ENCODE measurements at regions not wholly inside any gene's neighbourhood (a gene's known extent, or its start where the extent isn't known, plus 50 kb on each side); places are given as distances from the start of the nearest gene placed in this dataset.

DNA sequence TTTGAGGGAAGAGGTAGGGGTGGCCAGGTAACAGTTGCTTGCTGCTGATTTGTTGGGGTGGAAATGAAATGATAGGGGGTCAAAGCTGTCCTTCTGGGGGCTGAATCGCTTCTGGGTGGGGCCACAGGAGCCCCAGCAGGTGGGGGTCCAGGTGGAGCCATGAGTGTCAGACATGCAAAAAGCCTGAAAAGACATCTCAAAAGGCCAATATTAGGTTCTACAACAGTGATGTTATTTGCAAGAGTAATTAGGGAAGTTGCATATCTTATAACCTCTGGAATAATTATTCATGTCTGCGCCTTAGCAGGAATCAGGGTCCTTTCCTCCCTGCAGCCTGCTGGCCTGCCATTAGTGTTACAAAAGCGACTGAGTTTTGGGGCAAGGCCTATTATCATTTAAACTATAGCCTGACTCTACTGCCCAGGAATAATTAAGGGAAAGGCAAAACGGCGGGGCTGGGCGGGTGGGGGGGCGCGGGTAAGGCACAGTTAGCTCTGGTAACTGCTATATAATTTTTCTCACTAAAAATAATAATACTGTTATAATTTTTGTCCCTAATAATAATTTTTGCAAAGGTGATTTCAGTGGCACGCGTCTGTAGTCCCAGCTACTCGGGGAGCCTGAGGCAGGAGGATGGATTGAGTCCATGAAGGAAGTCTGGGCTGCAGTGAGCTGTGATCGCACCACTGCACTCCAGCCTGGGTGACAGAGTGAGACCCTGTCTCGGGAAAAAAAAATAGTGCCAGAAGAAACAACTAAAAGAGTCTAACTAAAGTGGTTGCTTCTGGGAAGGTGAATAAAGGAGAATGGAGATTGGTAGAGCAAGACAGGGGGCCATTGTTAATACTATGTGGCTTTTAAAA is 145.7 kb downstream of the MAGEB17 start:
- H3K27ac ChIP-seq = no peak overlapping the region
- TF ChIP-seq, protein P1, sequence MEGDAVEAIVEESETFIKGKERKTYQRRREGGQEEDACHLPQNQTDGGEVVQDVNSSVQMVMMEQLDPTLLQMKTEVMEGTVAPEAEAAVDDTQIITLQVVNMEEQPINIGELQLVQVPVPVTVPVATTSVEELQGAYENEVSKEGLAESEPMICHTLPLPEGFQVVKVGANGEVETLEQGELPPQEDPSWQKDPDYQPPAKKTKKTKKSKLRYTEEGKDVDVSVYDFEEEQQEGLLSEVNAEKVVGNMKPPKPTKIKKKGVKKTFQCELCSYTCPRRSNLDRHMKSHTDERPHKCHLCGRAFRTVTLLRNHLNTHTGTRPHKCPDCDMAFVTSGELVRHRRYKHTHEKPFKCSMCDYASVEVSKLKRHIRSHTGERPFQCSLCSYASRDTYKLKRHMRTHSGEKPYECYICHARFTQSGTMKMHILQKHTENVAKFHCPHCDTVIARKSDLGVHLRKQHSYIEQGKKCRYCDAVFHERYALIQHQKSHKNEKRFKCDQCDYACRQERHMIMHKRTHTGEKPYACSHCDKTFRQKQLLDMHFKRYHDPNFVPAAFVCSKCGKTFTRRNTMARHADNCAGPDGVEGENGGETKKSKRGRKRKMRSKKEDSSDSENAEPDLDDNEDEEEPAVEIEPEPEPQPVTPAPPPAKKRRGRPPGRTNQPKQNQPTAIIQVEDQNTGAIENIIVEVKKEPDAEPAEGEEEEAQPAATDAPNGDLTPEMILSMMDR (conservative IDR thresholded peaks at IDR 0.05) = no peak
- no peak for TF ChIP-seq ZFX (IDR thresholded peaks at IDR 0.05)

DNA sequence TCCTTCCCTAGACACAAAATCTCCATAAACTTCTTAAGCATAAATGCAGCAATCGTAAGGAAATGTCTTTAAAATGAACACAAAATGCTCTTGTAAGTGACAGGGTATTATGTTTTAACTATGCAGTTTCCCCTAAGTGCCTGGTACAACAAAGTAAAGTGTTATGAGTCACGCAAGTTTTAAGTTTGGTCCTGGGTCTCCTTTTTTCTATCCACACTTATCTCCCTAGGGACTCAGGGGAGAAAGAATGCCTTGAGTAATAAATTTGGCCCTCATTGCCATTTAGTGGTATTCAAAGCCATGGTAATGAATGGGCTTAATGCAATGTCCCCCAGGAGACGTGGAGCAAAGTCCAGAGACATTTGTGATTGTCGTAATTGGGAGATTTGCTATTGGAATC is 149.1 kb downstream of the MAGEB17 start:
- TF ChIP-seq, protein P1 (conservative IDR thresholded peaks at IDR 0.05) = no peak
- TF ChIP-seq ZFX (IDR thresholded peaks at IDR 0.05) = no peak
- H3K27ac ChIP-seq = no peak overlapping the region

DNA sequence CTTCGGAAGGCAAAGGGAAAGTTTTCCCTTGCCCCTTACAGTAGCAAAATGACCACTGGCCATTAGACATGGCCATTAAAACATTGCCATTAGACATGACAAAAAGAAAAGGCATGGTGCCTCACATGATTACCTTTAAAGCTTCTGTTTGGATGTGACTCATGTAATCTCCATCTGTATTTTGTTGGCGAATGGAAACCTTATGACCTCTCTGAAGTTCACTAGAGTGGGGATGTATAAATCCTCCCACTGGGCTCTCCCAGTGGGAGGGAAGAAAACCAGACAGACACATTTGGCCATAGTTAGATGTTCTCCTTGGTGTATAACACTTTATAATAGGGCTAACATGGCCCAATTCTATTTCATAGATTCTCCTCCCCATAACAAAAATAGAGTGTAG is 152.6 kb downstream of the MAGEB17 start:
- no peak overlapping the region for H3K27ac ChIP-seq
- TF ChIP-seq ZFX (IDR thresholded peaks at IDR 0.05) = no peak
- TF ChIP-seq, protein P1 (conservative IDR thresholded peaks at IDR 0.05) = no peak

DNA sequence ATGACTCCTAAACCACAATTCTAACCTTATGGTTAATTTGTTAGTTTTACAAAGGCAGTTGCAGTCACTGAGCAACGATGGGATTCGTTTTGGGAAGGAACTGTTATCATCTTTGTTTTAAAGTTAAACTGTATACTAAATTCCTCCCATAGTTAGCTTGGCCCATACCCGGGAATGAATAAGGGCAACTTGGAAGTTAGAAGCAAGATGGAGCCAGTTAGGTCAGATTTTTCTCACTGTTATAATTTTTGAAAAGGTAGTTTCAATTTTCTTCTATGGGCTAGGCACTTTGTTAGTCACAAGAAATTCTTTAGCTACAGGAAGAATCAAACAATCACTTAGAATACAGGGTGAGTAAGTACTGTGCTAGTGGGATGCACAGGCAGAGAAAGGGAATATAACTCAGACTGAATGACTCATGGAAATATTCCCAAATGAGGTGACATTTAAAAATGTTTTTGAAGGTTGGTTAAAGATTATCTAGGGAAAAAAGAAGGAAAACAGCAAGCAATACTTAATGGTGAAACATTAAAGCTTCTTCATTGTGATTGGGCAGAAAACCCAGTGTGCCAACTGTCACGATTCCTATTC is 153.6 kb downstream of the MAGEB17 start:
- no peak overlapping the region for H3K27ac ChIP-seq
- TF ChIP-seq, protein P1 (conservative IDR thresholded peaks at IDR 0.05) = no peak
- TF ChIP-seq ZFX (IDR thresholded peaks at IDR 0.05) = no peak

DNA sequence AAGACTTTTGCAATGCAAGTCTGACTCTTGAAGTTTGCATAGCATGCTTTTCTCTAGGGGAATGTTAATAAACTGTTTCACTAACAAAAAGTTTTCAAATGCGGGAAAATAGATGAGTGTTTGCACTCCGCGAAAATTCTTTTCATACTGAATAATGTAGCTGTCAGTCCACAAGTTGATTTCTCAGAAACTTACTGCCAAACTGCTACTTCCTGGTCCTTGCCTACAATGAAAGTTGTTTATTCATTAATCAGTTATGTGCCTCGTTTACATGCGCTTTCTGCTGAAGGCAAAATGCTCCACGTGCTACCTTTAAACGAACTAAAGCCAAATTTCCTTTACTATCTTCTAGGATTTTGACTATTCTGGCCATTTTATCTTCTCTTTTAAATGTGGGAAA is 166.2 kb downstream of the MAGEB17 start:
- TF ChIP-seq, protein P1 (conservative IDR thresholded peaks at IDR 0.05) = no peak
- TF ChIP-seq ZFX (IDR thresholded peaks at IDR 0.05) = no peak
- H3K27ac ChIP-seq = no peak overlapping the region

DNA sequence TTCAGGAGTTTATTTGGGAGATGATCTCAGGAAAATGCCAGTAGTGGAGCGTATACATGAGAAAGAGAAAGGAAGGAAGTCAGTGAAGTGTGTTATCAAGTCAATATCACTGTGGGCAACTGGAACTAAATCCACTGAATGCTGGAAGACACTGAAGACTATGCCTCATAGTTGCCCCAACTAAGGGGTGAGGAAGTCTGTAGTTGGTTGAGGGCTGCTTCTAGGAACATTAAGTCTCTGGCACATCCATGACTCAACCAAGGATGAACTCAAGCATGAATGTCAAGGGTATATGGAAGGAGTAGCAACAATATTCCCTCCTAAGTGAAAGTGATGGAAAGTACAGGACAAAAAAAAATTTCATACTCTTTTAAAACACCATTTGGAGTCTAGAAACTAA is 167.9 kb downstream of the MAGEB17 start:
- TF ChIP-seq, protein P1 (conservative IDR thresholded peaks at IDR 0.05) = no peak
- TF ChIP-seq ZFX (IDR thresholded peaks at IDR 0.05) = no peak
- no peak overlapping the region for H3K27ac ChIP-seq

DNA sequence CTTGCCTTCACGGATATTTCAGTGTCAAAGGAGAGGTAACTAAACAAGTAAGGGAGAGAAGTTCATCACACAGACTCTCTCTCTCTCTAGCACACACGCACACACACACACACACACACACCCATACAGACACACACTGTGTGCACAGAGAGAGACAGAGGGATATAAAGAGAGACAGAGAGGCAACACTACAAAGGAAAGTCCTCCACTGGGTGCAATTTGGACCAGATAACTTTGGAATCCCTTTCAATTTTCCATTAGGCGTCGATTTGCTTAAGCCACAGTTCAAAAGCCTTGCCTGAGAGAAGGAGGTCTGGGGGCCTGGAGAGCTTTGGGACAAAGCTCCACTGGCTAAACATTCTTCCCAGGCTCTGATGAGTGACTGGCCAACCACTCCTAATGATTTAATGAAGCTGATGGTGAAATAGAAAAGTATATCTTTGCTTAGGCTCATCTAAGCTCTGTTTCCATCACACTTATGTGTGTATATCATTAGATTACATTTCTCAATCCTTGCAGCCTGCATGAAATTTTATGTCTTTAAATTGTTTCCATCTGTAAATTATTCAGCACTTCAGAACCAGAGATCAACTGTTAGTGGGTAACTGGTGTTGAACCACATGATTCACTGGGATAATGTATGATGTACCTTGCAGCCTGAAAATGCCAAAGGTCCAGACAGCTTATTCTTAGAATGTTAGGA is 180.8 kb downstream of the MAGEB17 start:
- no peak overlapping the region for H3K27ac ChIP-seq
- TF ChIP-seq, protein P1 (conservative IDR thresholded peaks at IDR 0.05) = no peak
- TF ChIP-seq ZFX (IDR thresholded peaks at IDR 0.05) = no peak
